ENCODE measurements at regions not wholly inside any gene's neighbourhood (a gene's known extent, or its start where the extent isn't known, plus 50 kb on each side); places are given as distances from the start of the nearest gene placed in this dataset.

DNA sequence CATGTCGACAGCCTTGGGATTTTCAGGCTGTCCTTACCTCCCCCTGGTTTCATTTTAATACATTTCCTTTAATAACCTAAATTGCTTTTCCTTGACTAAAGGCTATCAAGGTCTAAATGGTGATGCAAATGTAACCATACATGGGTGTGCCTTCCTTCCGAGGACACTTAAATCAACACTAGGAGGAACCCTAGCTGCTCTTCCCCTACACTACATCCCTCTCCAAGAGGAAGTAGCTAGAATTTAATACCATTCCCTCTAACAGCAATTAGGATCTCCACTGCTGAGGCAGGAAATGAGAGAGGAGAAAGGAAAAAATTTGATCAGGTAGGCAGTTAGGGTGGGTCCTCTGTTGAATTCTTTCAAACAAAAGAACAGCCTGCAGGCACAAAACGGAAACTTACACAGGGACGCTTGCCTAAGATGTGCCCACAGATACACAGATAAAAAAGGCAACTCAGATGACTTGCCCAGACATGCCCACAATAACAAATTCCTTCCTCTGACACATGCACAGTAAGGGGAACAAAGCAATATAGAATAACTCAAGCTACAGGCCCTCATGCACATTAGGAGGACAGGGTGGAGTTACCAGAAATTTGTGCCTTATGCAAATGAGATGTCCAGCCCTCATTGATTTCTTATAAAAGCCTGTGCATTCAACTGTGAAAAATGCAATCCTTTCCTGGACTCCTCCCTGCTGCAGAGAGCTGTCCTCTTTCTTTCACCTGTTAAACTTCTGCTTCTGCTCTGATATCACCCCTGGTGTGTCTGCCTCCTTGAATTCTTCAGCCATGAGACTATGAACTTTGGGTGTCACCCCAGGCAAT is 1024.4 kb upstream of the CADM2 start:
- TF ChIP-seq, protein P1, sequence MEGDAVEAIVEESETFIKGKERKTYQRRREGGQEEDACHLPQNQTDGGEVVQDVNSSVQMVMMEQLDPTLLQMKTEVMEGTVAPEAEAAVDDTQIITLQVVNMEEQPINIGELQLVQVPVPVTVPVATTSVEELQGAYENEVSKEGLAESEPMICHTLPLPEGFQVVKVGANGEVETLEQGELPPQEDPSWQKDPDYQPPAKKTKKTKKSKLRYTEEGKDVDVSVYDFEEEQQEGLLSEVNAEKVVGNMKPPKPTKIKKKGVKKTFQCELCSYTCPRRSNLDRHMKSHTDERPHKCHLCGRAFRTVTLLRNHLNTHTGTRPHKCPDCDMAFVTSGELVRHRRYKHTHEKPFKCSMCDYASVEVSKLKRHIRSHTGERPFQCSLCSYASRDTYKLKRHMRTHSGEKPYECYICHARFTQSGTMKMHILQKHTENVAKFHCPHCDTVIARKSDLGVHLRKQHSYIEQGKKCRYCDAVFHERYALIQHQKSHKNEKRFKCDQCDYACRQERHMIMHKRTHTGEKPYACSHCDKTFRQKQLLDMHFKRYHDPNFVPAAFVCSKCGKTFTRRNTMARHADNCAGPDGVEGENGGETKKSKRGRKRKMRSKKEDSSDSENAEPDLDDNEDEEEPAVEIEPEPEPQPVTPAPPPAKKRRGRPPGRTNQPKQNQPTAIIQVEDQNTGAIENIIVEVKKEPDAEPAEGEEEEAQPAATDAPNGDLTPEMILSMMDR (IDR thresholded peaks at IDR 0.05), result no peak
- Histone ChIP-seq H3K4me1 (peaks cover 0 to 4% (median 0%) of the 10 kb centered on the region in 4 donors), H3K9me3 (peaks cover 0 to 12% (median 12%) of the 10 kb centered on the region in 3 donors), H3K36me3 (no peaks in the 10 kb centered on the region), H3K27me3 (no peaks in the 10 kb centered on the region), H3K27ac (no peak overlapping the region), H3K4me3 (no peak overlapping the region)
- intact Hi-C loops (cut with DNase I; ENCODE audit: low total_unique reads), result no loop called here
- no peak for DNase-seq

DNA sequence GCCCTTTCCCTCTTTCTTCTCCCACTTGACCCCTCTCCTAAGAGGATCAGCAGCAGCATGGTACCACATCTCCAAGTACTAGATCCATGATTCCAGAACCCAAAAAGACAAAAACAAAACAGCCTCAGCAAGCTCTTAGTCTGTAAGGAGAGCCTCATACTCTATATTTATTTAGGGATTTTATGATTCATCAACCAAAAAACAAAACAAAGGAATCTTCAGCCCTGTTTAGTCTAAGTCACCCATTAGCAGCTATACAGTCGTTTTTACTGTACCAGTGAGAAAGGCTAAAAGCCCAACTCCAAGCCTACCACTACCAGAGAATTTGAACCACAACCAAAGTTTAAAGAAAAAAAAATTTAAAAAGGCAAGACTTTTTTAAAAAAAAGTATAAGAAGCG is 1020.3 kb upstream of the CADM2 start:
- no peak for DNase-seq
- no peaks in the 10 kb centered on the region for H3K27me3 ChIP-seq
- TF ChIP-seq, protein P1 (IDR thresholded peaks at IDR 0.05), result no peak

DNA sequence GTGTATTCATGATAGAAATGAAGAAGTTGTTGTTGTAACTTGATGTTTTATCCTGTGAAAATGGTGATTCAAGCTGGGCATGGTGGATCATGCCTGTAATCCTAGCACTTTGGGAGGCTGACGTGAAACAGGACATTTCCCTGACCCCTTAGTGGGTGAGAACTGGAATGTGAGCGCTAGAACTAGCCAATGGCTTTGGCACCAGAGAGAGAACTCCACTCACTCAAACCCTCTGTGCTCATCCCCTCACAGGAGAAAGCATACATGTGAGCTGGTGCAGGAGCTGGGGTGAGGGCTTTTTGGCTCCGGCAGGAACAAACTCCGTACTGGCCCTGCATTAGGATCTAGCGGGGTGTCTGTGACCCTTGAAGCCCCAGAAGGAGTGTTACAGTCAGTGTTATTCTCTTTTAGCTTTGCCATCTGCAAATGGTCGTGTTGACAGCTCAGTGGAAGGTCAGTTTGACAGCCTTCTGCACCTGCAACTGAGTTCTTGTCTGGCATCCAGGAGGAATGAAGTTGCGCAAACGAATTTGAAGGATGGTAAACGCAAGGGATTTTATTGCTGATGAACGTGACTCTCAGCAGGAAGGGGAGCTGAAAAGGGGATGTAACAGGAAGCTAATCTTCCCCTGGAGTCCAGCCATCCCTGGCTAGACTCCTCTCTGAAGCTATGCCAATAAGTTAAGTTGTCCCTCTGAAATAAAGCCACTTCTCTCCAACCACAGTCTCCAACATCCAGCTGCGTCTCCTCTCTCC is 1016.6 kb upstream of the CADM2 start:
- H3K9me3 ChIP-seq, result no peaks in the 10 kb centered on the region
- DNase-seq, result no peak
- H3K27me3 ChIP-seq, result no peaks in the 10 kb centered on the region
- H3K4me1 ChIP-seq, result no peaks in the 10 kb centered on the region
- no peak overlapping the region for H3K27ac ChIP-seq
- no peaks in the 10 kb centered on the region for H3K36me3 ChIP-seq
- TF ChIP-seq, protein P1 (IDR thresholded peaks at IDR 0.05), result no peak
- intact Hi-C loops (cut with DNase I; ENCODE audit: low total_unique reads), result no loop called here
- no peak overlapping the region for H3K4me3 ChIP-seq

More for the DNA sequence above, 1020.3 kb upstream of the CADM2 start:
- H3K27ac ChIP-seq, result no peak overlapping the region
- H3K9me3 ChIP-seq, result no peaks in the 10 kb centered on the region
- intact Hi-C loops (cut with DNase I; ENCODE audit: low total_unique reads), result no loop called here
- no peaks in the 10 kb centered on the region for H3K36me3 ChIP-seq
- no peak overlapping the region for H3K4me3 ChIP-seq
- peaks cover 0 to 4% (median 0%) of the 10 kb centered on the region in 4 donors for H3K4me1 ChIP-seq

DNA sequence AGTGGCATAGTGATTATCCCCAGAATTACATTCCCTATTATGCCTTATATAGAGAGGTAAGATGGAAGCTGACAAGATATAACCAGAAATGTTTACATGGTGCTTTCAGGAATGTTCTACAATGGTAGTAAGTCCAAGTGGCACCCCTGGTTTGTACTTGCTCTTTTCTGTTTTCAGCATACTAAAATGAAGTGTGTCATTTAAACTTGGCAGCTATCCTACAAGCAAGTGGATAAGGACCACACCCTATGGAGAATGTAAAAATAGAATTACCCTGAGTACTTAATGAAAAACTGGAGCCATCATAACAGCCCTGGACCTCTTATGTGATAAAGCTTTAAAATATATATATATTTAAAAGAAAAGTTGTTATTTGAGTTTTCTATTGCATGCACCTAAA is 1012.7 kb upstream of the CADM2 start:
- no peaks in the 10 kb centered on the region for H3K36me3 ChIP-seq
- intact Hi-C loops (cut with DNase I; ENCODE audit: low total_unique reads), result no loop called here
- no peak overlapping the region for H3K27ac ChIP-seq
- no peaks in the 10 kb centered on the region for H3K4me1 ChIP-seq
- TF ChIP-seq, protein P1 (IDR thresholded peaks at IDR 0.05), result no peak
- H3K4me3 ChIP-seq, result no peak overlapping the region
- DNase-seq, result no peak
- no peaks in the 10 kb centered on the region for H3K9me3 ChIP-seq
- H3K27me3 ChIP-seq, result no peaks in the 10 kb centered on the region

DNA sequence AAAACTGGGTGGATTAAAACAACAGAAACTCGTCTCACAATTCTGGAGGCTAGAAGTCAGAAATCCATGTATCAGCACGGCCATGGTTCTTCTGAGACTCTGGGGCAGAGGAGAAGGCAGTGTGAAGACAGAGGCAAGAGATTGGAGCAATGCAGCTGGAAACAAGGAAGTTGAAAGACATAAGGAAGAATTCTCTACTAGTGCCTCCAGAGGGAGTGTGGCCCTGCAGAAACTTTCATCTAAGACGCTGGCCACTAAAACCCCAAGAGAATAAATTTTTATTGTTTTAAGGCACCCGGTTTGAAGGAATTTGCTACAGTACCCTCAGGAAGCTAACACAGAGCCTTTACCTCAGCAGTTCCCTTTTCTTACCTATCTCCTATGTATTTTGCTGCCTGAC is 1012.2 kb upstream of the CADM2 start:
- DNase-seq, result no peak
- Histone ChIP-seq H3K27ac (no peak overlapping the region), H3K27me3 (no peaks in the 10 kb centered on the region), H3K9me3 (no peaks in the 10 kb centered on the region), H3K4me1 (no peaks in the 10 kb centered on the region), H3K4me3 (no peak overlapping the region), H3K36me3 (no peaks in the 10 kb centered on the region)
- intact Hi-C loops (cut with DNase I; ENCODE audit: low total_unique reads), result no loop called here
- TF ChIP-seq, protein P1 (IDR thresholded peaks at IDR 0.05), result no peak
